ENCODE measurements at regions not wholly inside any gene's neighbourhood (a gene's known extent, or its start where the extent isn't known, plus 50 kb on each side); places are given as distances from the start of the nearest gene placed in this dataset.

- TF ChIP-seq CTCF (IDR thresholded peaks at IDR 0.05) (no peak), EP300 (IDR thresholded peaks at IDR 0.05) (no peak), POLR2A (IDR thresholded peaks at IDR 0.05) (no peak)
Measured at GRCh38 chr1:30129001-30129408, 594.4 kb downstream of the MATN1 start.

Data from ovary (tissue), 3 donors.